Ishikawa (cell line): ENCODE measurements at regions not wholly inside any gene's neighbourhood (a gene's known extent, or its start where the extent isn't known, plus 50 kb on each side); places are given as distances from the start of the nearest gene placed in this dataset.

Experiments used
- CEBPB ChIP-seq: IDR thresholded peaks from 2 replicates; pipeline ENCODE4 v1.6.1; 2012
- CREB1 ChIP-seq: IDR thresholded peaks from 2 replicates; pipeline ENCODE4 v1.6.1; 2012; ENCODE audit warnings: low read depth
- EGR1 ChIP-seq: IDR thresholded peaks from 2 replicates; pipeline ENCODE4 v1.6.1; 2012
- EP300 ChIP-seq: IDR thresholded peaks from 2 replicates; pipeline ENCODE4 v1.6.1; 2012; ENCODE audit warnings: borderline replicate concordance
- RAD21 ChIP-seq: IDR thresholded peaks from 2 replicates; pipeline ENCODE4 v1.6.1; 2012; ENCODE audit warnings: low read depth
- TAF1 ChIP-seq: IDR thresholded peaks from 2 replicates; pipeline ENCODE4 v1.6.1; 2012; ENCODE audit warnings: low read depth, mild to moderate bottlenecking
- TCF12 ChIP-seq: IDR thresholded peaks from 2 replicates; pipeline ENCODE4 v1.6.1; 2012; ENCODE audit warnings: low read depth
- TEAD4 ChIP-seq: IDR thresholded peaks from 2 replicates; pipeline ENCODE4 v1.6.1; 2012
- ZBTB7A ChIP-seq: IDR thresholded peaks from 2 replicates; pipeline ENCODE4 v1.6.1; 2012; ENCODE audit warnings: low read depth
- TF ChIP-seq, protein P1 (sequence below): IDR thresholded peaks from 2 replicates; pipeline ENCODE4 v1.6.1; 2012
- TF ChIP-seq, protein P2 (sequence below): IDR thresholded peaks from 2 replicates; pipeline ENCODE4 v1.6.1; 2012; ENCODE audit warnings: low read depth, mild to moderate bottlenecking

DNA sequence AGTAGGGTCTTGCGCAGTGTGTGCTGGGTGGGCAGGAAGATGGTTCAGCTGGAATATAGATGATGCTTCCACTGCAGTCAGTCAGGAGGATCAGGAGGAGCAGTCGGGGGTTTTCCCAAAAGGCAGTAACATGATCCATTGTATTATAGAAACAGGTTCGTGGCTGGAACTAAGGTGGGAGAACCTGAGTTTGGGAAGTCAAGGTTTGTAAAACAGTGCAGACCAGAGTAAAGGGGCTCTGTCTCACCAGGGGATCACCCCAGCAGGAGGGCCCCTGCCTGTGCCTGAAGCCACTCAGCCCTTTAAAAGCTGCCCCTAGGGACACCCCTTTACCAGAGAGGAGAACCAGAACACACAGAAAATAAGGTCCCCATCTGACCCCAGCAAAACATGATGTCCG, 213.4 kb downstream of the AUH start:
- TF ChIP-seq TAF1 (no peak), CEBPB (no peak), EP300 (no peak), EGR1 (no peak), ZBTB7A (no peak), RAD21 (no peak), TEAD4 (no peak), CREB1 (no peak), TCF12 (no peak)
- TF ChIP-seq, protein P1, sequence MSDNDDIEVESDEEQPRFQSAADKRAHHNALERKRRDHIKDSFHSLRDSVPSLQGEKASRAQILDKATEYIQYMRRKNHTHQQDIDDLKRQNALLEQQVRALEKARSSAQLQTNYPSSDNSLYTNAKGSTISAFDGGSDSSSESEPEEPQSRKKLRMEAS, result no peak
- TF ChIP-seq, protein P2, sequence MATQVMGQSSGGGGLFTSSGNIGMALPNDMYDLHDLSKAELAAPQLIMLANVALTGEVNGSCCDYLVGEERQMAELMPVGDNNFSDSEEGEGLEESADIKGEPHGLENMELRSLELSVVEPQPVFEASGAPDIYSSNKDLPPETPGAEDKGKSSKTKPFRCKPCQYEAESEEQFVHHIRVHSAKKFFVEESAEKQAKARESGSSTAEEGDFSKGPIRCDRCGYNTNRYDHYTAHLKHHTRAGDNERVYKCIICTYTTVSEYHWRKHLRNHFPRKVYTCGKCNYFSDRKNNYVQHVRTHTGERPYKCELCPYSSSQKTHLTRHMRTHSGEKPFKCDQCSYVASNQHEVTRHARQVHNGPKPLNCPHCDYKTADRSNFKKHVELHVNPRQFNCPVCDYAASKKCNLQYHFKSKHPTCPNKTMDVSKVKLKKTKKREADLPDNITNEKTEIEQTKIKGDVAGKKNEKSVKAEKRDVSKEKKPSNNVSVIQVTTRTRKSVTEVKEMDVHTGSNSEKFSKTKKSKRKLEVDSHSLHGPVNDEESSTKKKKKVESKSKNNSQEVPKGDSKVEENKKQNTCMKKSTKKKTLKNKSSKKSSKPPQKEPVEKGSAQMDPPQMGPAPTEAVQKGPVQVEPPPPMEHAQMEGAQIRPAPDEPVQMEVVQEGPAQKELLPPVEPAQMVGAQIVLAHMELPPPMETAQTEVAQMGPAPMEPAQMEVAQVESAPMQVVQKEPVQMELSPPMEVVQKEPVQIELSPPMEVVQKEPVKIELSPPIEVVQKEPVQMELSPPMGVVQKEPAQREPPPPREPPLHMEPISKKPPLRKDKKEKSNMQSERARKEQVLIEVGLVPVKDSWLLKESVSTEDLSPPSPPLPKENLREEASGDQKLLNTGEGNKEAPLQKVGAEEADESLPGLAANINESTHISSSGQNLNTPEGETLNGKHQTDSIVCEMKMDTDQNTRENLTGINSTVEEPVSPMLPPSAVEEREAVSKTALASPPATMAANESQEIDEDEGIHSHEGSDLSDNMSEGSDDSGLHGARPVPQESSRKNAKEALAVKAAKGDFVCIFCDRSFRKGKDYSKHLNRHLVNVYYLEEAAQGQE, result no peak
